HG02642 (cell line): ENCODE measurements at regions not wholly inside any gene's neighbourhood (a gene's known extent, or its start where the extent isn't known, plus 50 kb on each side); places are given as distances from the start of the nearest gene placed in this dataset.
"Not testable (repeated sequence)": the region's sequence is repeated elsewhere in the genome, so short reads cannot be mapped to it uniquely, and the experiment has no call there.

Source experiments
- ATAC-seq: cut with Tn5 transposase; IDR thresholded peaks from one replicate; pipeline ENCODE4 v1.9.1; 2021; ENCODE audit warnings: mild to moderate bottlenecking; ENCODE audit not compliant: unreplicated experiment, poor library complexity

DNA sequence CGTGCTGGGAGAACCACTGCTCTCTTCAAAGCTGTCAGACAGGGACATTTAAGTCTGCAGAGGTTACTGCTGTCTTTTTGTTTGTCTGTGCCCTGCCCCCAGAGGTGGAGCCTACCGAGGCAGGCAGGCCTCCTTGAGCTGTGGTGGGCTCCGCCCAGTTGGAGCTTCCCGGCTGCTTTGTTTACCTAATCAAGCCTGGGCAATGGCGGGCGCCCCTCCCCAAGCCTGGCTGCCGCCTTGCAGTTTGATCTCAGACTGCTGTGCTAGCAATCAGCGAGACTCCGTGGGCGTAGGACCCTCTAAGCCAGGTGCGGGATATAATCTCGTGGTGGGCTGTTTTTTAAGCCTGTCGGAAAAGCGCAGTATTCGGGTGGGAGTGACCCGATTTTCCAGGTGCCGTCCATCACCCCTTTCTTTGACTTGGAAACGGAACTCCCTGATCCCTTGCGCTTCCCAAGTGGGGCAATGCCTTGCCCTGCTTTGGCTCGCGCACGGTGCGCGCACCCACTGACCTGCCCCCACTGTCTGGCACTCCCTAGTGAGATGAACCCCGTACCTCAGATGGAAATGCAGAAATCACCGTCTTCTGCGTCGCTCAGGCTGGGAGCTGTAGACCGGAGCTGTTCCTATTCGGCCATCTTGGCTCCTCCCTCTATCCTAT is 617.0 kb downstream of the ADCYAP1 start:
- not testable (repeated sequence) for ATAC-seq

DNA sequence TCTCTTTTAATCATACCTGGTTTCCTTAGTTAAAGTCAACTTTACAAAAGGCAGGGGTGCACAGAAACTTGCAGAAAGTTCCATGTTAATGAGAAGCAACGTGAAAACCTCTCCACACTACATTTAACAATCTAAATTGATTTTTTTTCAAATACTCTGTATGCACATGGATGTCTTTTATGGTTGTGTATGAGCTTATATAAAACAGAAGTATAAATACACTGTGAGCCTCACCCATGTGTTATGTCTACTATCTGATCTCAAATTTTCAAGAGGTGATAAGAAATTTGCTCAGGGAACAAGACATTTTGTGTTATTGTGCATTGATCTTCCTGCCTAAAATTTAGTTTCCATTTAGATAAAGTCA is 617.6 kb downstream of the ADCYAP1 start:
- no peak for ATAC-seq

GRCh38 chr18:1526991-1527390 is 622.3 kb downstream of the ADCYAP1 start:
- no peak for ATAC-seq

DNA sequence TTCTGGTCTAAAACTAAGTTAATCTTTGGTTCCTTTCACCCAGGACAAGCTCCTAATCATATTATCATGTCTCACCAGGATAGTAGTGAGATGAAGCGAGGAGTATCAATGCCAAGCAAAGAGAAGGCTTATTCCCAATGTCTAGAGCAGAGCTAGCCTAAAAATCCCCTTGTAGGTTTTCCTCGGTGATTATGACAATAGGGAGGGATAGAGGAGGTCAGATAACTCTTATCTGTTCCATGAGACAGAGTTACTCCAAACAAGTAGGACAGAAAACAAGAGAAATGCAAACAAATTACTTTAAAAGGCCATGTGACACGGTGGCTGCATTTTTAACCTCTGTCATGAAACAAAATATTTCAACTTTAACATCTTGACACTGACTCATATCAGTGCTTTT is 623.1 kb downstream of the ADCYAP1 start:
- ATAC-seq, result no peak

DNA sequence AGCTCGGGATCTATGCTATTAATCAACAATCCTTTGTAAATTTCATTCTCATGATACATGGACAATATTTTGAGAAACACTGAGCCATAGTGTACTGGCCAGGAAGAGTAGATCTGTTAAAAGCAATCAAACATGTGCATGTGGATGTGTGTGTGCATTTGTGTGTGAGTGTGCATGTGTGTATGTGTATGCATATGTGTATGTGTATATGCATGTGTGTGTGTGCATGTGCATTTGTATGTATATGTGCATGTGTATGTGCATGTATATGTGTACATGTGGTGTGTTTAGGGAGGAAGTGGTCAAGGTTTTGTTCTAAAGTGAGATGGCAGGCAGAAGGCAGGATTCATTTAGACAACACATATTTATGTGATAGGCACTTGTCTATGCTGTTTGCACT is 623.8 kb downstream of the ADCYAP1 start:
- ATAC-seq, result no peak

DNA sequence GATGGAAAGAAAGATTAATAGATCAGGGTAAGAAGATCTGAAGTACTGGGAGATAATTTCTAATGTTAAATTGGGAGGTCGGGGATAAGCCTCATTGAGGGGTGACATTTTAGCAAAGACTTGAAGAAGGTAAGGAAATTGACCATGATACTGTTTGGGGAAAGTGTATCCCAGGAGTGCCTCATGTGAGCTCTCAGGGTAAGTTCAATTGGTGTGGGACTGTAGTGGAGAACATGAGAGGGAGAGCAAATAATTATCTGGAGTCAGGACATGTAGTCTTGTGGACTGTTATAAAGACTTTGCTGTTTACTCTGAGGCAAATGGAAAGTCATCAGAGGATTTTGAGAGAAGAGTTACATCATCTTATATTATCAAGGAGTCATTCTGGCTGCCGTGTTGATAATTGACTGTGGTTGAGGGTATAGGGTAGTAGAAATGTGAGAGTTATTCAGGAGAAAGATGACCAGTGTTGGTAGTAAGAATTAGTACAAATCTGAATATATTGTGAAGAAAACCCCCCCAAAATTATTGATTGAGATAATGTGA is 624.4 kb downstream of the ADCYAP1 start:
- ATAC-seq, result no peak

DNA sequence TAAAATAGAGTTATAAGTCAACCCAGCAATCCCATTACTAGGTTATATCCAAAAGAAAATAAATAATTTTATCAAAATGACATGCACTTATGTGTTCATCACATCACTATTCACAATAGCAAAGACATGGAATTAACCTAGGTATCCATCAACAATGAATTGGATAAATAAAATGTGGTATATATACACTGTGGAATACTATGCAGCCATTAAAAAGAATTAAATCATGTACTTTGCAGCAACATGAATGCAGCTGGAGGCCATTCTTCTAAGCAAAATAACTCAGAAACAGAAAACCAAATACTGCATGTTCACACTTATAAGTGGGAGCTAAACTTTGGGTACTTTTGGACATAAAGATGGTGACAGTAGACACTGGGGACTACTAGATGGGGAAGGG is 626.0 kb downstream of the ADCYAP1 start:
- ATAC-seq, result no peak

DNA sequence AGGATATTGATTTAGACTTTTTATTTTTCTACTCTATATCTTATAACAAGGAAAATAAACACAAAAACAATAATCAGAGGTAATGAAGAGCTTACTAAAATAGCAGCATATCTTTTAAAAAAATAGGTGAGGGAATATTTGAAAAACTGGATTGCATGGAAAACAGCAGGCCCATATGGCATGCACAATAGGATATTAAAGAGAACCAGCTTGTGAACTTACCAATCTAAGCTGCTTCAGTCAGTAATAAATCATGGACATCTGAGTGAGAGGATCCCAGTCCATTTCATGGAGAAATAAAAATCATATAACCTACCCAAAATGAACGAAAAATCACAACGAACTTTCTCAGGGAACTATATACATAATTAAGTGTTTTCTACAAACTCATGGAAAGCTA is 634.6 kb downstream of the ADCYAP1 start:
- no peak for ATAC-seq

- no peak for ATAC-seq
Observed at GRCh38 chr18:1541478-1541877, 636.8 kb downstream of the ADCYAP1 start.

GRCh38 chr18:1542230-1542774 is 637.6 kb downstream of the ADCYAP1 start:
- no peak for ATAC-seq

- no peak for ATAC-seq
Observed at GRCh38 chr18:1544016-1544415, 639.3 kb downstream of the ADCYAP1 start.

- ATAC-seq, result not testable (repeated sequence)
Observed at GRCh38 chr18:1557711-1558110, 653.0 kb downstream of the ADCYAP1 start.

GRCh38 chr18:1559563-1559962 is 654.9 kb downstream of the ADCYAP1 start:
- ATAC-seq, result no peak

- no peak for ATAC-seq
Observed at GRCh38 chr18:1564793-1565192, 660.1 kb downstream of the ADCYAP1 start.

DNA sequence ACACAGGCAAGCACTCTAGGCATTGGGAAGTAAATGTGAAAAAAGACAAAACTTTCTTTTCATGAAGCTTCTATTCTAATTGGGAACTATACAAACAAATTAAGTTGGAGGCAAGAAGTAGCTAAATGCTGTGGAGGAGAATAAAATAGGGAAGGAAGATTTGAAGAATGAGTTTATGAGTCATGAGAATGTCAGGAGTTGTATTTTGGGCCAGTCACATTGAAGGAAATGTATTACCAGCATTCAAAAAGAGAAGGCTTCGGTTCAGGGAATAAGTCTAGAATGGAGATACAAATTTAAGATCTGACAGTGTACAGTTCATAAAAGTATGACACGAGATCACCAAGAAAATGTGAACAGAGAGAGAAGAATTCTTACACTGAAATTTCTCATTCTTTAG is 666.5 kb downstream of the ADCYAP1 start:
- no peak for ATAC-seq

DNA sequence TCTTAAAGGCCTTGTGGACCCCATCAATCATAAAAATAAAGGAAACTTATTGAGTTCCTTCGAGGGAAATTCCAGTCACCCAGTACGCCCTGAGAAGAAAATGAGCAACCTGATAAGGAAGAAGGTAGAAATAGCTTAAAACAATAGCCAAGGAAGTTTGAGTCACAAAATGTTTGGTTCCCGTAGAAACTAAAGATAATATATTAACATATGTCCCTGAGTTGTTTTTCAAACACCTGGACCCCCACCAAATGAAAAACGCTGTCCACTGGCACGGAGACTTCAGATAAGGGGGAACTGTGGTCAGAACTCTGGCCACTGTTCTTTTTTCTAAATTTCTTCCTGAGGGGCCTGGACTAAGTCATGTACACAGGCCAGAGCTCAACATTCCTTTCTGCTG is 669.1 kb downstream of the ADCYAP1 start:
- ATAC-seq, result no peak

DNA sequence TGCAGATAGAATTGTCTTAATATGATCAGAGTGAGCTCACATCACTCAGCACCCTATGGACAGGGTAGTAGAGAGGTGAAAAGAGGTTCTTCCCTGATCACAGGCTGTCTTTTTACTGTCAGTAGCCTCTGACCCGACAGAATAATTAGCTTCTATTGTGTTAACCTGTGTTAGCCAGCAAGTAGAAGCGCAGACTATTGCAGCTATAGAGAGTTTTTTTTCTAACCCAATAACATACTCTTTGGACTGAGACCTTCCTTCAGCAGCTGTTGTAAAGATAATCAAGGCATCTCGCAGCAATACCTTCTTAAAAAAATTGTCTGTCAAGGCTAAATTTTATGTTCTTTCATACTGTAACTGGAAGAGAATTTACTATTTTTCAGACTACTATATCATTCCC is 670.4 kb downstream of the ADCYAP1 start:
- ATAC-seq, result no peak

- no peak for ATAC-seq
Observed at GRCh38 chr18:1578505-1578904, 673.8 kb downstream of the ADCYAP1 start.

- no peak for ATAC-seq
Observed at GRCh38 chr18:1581581-1581980, 676.9 kb downstream of the ADCYAP1 start.

- ATAC-seq, result no peak
Observed at GRCh38 chr18:1585881-1586488, 681.3 kb downstream of the ADCYAP1 start.

GRCh38 chr18:1593091-1593490 is 688.4 kb downstream of the ADCYAP1 start:
- ATAC-seq, result no peak

GRCh38 chr18:1595195-1595594 is 690.5 kb downstream of the ADCYAP1 start:
- no peak for ATAC-seq
